ENCODE measurements at regions not wholly inside any gene's neighbourhood (a gene's known extent, or its start where the extent isn't known, plus 50 kb on each side); places are given as distances from the start of the nearest gene placed in this dataset.

DNA sequence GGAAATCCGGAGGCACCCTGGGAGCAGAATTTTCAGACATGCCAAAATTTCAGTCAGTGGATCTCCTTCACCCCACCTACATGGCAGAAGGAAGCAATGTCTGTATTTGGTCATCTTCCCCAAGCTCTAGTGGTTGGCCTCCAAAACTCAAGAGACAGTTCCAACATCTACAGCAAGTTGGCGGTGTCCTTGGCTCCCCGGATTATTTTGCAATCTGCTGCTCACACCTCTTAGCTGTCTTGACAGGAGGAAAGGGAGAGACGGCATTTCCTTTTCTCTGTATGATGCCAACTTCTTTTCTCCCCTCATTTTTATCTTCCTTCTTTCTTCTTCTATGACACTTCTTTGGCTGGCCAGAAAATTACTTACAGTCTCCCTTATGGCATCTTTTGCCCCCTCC, 159.9 kb downstream of the SUCLA2 start:
- TF ChIP-seq, protein P1, sequence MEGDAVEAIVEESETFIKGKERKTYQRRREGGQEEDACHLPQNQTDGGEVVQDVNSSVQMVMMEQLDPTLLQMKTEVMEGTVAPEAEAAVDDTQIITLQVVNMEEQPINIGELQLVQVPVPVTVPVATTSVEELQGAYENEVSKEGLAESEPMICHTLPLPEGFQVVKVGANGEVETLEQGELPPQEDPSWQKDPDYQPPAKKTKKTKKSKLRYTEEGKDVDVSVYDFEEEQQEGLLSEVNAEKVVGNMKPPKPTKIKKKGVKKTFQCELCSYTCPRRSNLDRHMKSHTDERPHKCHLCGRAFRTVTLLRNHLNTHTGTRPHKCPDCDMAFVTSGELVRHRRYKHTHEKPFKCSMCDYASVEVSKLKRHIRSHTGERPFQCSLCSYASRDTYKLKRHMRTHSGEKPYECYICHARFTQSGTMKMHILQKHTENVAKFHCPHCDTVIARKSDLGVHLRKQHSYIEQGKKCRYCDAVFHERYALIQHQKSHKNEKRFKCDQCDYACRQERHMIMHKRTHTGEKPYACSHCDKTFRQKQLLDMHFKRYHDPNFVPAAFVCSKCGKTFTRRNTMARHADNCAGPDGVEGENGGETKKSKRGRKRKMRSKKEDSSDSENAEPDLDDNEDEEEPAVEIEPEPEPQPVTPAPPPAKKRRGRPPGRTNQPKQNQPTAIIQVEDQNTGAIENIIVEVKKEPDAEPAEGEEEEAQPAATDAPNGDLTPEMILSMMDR (IDR thresholded peaks at IDR 0.05), result no peak
- no peak for TF ChIP-seq POLR2A (IDR thresholded peaks at IDR 0.05)
